Fibroblast of lung (primary cell): ENCODE measurements at regions not wholly inside any gene's neighbourhood (a gene's known extent, or its start where the extent isn't known, plus 50 kb on each side); places are given as distances from the start of the nearest gene placed in this dataset.

Source experiments
- DNase-seq, 2 donors: peaks; one replicate each; pipeline versions ENCODE4 v3.0.0 to v3.0.0-alpha.2; 2010; ENCODE audit warnings: low read depth in 2 of 2
- H2AFZ ChIP-seq: 2 replicates; pipeline ENCODE4 v1.5.1; 2012; ENCODE audit warnings: low read length, control low read depth, inconsistent platforms
- H3K27ac ChIP-seq: 2 replicates; pipeline ENCODE4 v1.5.1; 2011; ENCODE audit warnings: low read length, control low read depth; ENCODE audit not compliant: insufficient read depth
- H3K27me3 ChIP-seq: 2 replicates; pipeline ENCODE4 v1.5.1; 2011; ENCODE audit warnings: mild to moderate bottlenecking, low read length; ENCODE audit not compliant: control insufficient read depth, insufficient read depth
- H3K36me3 ChIP-seq: 2 replicates; pipeline ENCODE4 v1.5.1; 2011; ENCODE audit warnings: low read length; ENCODE audit not compliant: control insufficient read depth, insufficient read depth
- H3K4me1 ChIP-seq: 2 replicates; pipeline ENCODE4 v1.5.1; 2011; ENCODE audit warnings: low read length; ENCODE audit not compliant: control insufficient read depth, insufficient read depth; ENCODE audit errors: extremely low read depth
- H3K4me2 ChIP-seq: 2 replicates; pipeline ENCODE4 v1.5.1; 2011; ENCODE audit warnings: low read length, control low read depth; ENCODE audit not compliant: insufficient read depth; ENCODE audit errors: extremely low read depth
- H3K4me3 ChIP-seq, 4 experiments: fragments of 200-600 bp in 1 of 4; sonication (generic) in 1 of 4; replicated peaks in 1 of 4; 2 replicates each; pipeline ENCODE4 v1.5.1; 2011 to 2016; ENCODE audit warnings: low read length in 4 of 4, low read depth in 3 of 4, mild to moderate bottlenecking in 3 of 4, control low read depth in 2 of 4, inconsistent platforms in 1 of 4, mixed read lengths in 1 of 4; ENCODE audit not compliant: insufficient read depth in 1 of 4; ENCODE audit errors: control extremely low read depth in 1 of 4
- H3K79me2 ChIP-seq: 2 replicates; pipeline ENCODE4 v1.5.1; 2012; ENCODE audit warnings: mild to moderate bottlenecking, low read length, inconsistent platforms; ENCODE audit not compliant: control insufficient read depth, insufficient read depth
- H3K9ac ChIP-seq: 2 replicates; pipeline ENCODE4 v1.5.1; 2011; ENCODE audit warnings: mild to moderate bottlenecking, low read length, control low read depth; ENCODE audit not compliant: insufficient read depth
- H3K9me3 ChIP-seq: 2 replicates; pipeline ENCODE4 v1.5.1; 2012; ENCODE audit warnings: low read depth, low read length; ENCODE audit not compliant: control insufficient read depth, insufficient read depth
- H4K20me1 ChIP-seq: 2 replicates; pipeline ENCODE4 v1.5.1; 2011; ENCODE audit warnings: low read length; ENCODE audit not compliant: control insufficient read depth, insufficient read depth; ENCODE audit errors: extremely low read depth
- CTCF ChIP-seq, 2 donors: IDR thresholded peaks in 1 of 2; conservative IDR thresholded peaks in 1 of 2; 1 replicate in 1 of 2; 2 replicates in 1 of 2; pipeline ENCODE4 v1.5.1; 2011 to 2012; ENCODE audit warnings: low read length in 2 of 2, control low read depth in 1 of 2, inconsistent platforms in 1 of 2, low read depth in 1 of 2, mild to moderate bottlenecking in 1 of 2
- EZH2 ChIP-seq: IDR thresholded peaks from 2 replicates; pipeline ENCODE4 v1.5.1; 2012; ENCODE audit warnings: low read length, control low read depth, mild to moderate bottlenecking; ENCODE audit errors: missing control alignments

GRCh38 chr2:199575416-199575815 lies 117.7 kb upstream of the SATB2 start:
- Histone ChIP-seq H3K4me1 (no peaks in the 10 kb centered on the region), H3K27ac (no peak overlapping the region), H3K27me3 (no peaks in the 10 kb centered on the region), H3K9me3 (no peaks in the 10 kb centered on the region), H3K4me2 (no peak overlapping the region), H3K36me3 (no peaks in the 10 kb centered on the region), H3K79me2 (no peaks in the 10 kb centered on the region), H3K9ac (no peak overlapping the region), H2AFZ (no peak overlapping the region), H4K20me1 (no peaks in the 10 kb centered on the region), H3K4me3 (no peak overlapping the region)
- TF ChIP-seq EZH2 (no peak), CTCF (conservative IDR thresholded peaks at IDR 0.05 in 1 of 2, IDR thresholded peaks at IDR 0.05 in 1 of 2; ENCODE audit: low read depth in 1 of 2, low read length in 2 of 2) (no peak)
- DNase-seq, result no peak

- Histone ChIP-seq H3K36me3 (no peaks in the 10 kb centered on the region), H3K27ac (no peak overlapping the region), H3K79me2 (no peaks in the 10 kb centered on the region), H3K4me2 (no peak overlapping the region), H3K9ac (no peak overlapping the region), H3K4me3 (no peak overlapping the region), H2AFZ (no peak overlapping the region), H3K4me1 (no peaks in the 10 kb centered on the region), H3K9me3 (no peaks in the 10 kb centered on the region), H3K27me3 (no peaks in the 10 kb centered on the region), H4K20me1 (no peaks in the 10 kb centered on the region)
- peak in 1 of 2 donors; percentile 20 for DNase-seq
- TF ChIP-seq EZH2 (no peak), CTCF (conservative IDR thresholded peaks at IDR 0.05 in 1 of 2, IDR thresholded peaks at IDR 0.05 in 1 of 2; ENCODE audit: low read depth in 1 of 2, low read length in 2 of 2) (no peak)
Observed at GRCh38 chr2:199572571-199572970, 114.8 kb upstream of the SATB2 start.

- Histone ChIP-seq H3K9ac (no peak overlapping the region), H2AFZ (no peak overlapping the region), H3K27ac (no peak overlapping the region), H3K79me2 (no peaks in the 10 kb centered on the region), H3K4me2 (no peak overlapping the region), H3K4me3 (no peak overlapping the region), H3K36me3 (no peaks in the 10 kb centered on the region), H3K27me3 (no peaks in the 10 kb centered on the region), H3K4me1 (no peaks in the 10 kb centered on the region), H3K9me3 (no peaks in the 10 kb centered on the region), H4K20me1 (no peaks in the 10 kb centered on the region)
- DNase-seq, result no peak
- TF ChIP-seq EZH2 (no peak), CTCF (conservative IDR thresholded peaks at IDR 0.05 in 1 of 2, IDR thresholded peaks at IDR 0.05 in 1 of 2; ENCODE audit: low read depth in 1 of 2, low read length in 2 of 2) (no peak)
Observed at GRCh38 chr2:199570934-199571333, 113.2 kb upstream of the SATB2 start.
